WTC11 (cell line): ENCODE measurements at regions not wholly inside any gene's neighbourhood (a gene's known extent, or its start where the extent isn't known, plus 50 kb on each side); places are given as distances from the start of the nearest gene placed in this dataset.

Source experiments
- ATAC-seq: fragments of 200-7000 bp; cut with Tn5 transposase; 2 replicates; pipeline ENCODE4 v1.10.0; 2021; ENCODE audit warnings: mild to moderate bottlenecking, moderate library complexity
- CTCF ChIA-PET: fragments of 300-600 bp; sonication (Branson Sonifier 250); formaldehyde crosslinking; loops from one replicate; lab custom pipeline; 2021; ENCODE audit warnings: antibody characterized with exemption; lab: Charles Lee
- POLR2A ChIA-PET: fragments of 350-600 bp; sonication (Branson Sonifier 250); formaldehyde crosslinking; loops from one replicate; lab custom pipeline; 2021; ENCODE audit warnings: antibody characterized with exemption; lab: Charles Lee
- DNase-seq: peaks from one replicate; pipeline ENCODE4 v3.0.0; 2021; ENCODE audit warnings: low spot score
- H3K27ac Mint-ChIP-seq: 2 replicates; pipeline ENCODE4 v1.8.0; 2021; ENCODE audit warnings: mixed read lengths
- H3K27me3 Mint-ChIP-seq: 2 replicates; pipeline ENCODE4 v1.8.0; 2021; ENCODE audit warnings: low read depth, mild to moderate bottlenecking, moderate library complexity, mixed read lengths
- H3K36me3 Mint-ChIP-seq: 2 replicates; pipeline ENCODE4 v1.8.0; 2021; ENCODE audit warnings: mixed read lengths
- H3K4me1 Mint-ChIP-seq: 2 replicates; pipeline ENCODE4 v1.8.0; 2022; ENCODE audit warnings: mixed read lengths
- H3K4me3 Mint-ChIP-seq: 2 replicates; pipeline ENCODE4 v1.8.0; 2021; ENCODE audit warnings: mild to moderate bottlenecking, moderate library complexity, mixed read lengths
- H3K9me3 Mint-ChIP-seq: 2 replicates; pipeline ENCODE4 v1.8.0; 2021; ENCODE audit warnings: mixed read lengths
- CDX4 ChIP-seq: fragments of 250-450 bp; sonication (Bioruptor Pico); IDR thresholded peaks from 2 replicates; pipeline ENCODE4 v1.9.0; 2021; ENCODE audit warnings: moderate library complexity, mild to moderate bottlenecking, inconsistent platforms, borderline replicate concordance
- CREM ChIP-seq: sonication (generic); formaldehyde crosslinking; IDR thresholded peaks from 2 replicates; pipeline ENCODE4 v1.8.1; 2022; ENCODE audit warnings: mild to moderate bottlenecking, missing genetic modification reagents, moderate library complexity
- EMX1 ChIP-seq: fragments of 250-450 bp; sonication (Bioruptor Pico); IDR thresholded peaks from 2 replicates; pipeline ENCODE4 v1.8.0; 2021; ENCODE audit warnings: mild to moderate bottlenecking
- ESRRA ChIP-seq: sonication (generic); formaldehyde crosslinking; IDR thresholded peaks from 2 replicates; pipeline ENCODE4 v1.8.1; 2022; ENCODE audit warnings: mild to moderate bottlenecking, missing genetic modification reagents, borderline replicate concordance
- ETV6 ChIP-seq: sonication (generic); formaldehyde crosslinking; IDR thresholded peaks from 2 replicates; pipeline ENCODE4 v1.8.1; 2022; ENCODE audit warnings: mild to moderate bottlenecking, missing genetic modification reagents
- HMGXB4 ChIP-seq: sonication (generic); formaldehyde crosslinking; IDR thresholded peaks from 2 replicates; pipeline ENCODE4 v1.8.1; 2023; ENCODE audit warnings: mild to moderate bottlenecking, moderate library complexity, missing genetic modification reagents
- MAX ChIP-seq: sonication (generic); formaldehyde crosslinking; IDR thresholded peaks from 2 replicates; pipeline ENCODE4 v1.8.0; 2022; ENCODE audit warnings: mild to moderate bottlenecking, missing genetic modification reagents
- MYBL2 ChIP-seq: sonication (generic); formaldehyde crosslinking; IDR thresholded peaks from 2 replicates; pipeline ENCODE4 v1.8.1; 2023; ENCODE audit warnings: mild to moderate bottlenecking, moderate library complexity, missing genetic modification reagents
- NFYB ChIP-seq: sonication (generic); formaldehyde crosslinking; conservative IDR thresholded peaks from 2 replicates; pipeline ENCODE4 v1.8.0; 2022; ENCODE audit warnings: low read depth, missing genetic modification reagents
- NR3C1 ChIP-seq: sonication (generic); formaldehyde crosslinking; conservative IDR thresholded peaks from 2 replicates; pipeline ENCODE4 v1.8.1; 2023; ENCODE audit warnings: low read depth, mild to moderate bottlenecking, missing genetic modification reagents
- ZBTB21 ChIP-seq: sonication (generic); formaldehyde crosslinking; IDR thresholded peaks from 2 replicates; pipeline ENCODE4 v1.8.1; 2023; ENCODE audit warnings: mild to moderate bottlenecking, missing genetic modification reagents, borderline replicate concordance
- ZNF138 ChIP-seq: sonication (generic); formaldehyde crosslinking; conservative IDR thresholded peaks from 2 replicates; pipeline ENCODE4 v1.8.1; 2022; ENCODE audit warnings: mild to moderate bottlenecking, moderate library complexity, missing genetic modification reagents
- ZNF263 ChIP-seq: sonication (generic); formaldehyde crosslinking; IDR thresholded peaks from 2 replicates; pipeline ENCODE4 v1.8.1; 2022; ENCODE audit warnings: low read depth, mild to moderate bottlenecking, moderate library complexity, missing genetic modification reagents
- ZNF317 ChIP-seq: sonication (generic); formaldehyde crosslinking; IDR thresholded peaks from 2 replicates; pipeline ENCODE4 v1.8.1; 2023; ENCODE audit warnings: low read depth, mild to moderate bottlenecking, moderate library complexity, missing genetic modification reagents, borderline replicate concordance
- ZNF416 ChIP-seq: fragments of 250-450 bp; sonication (Bioruptor Pico); IDR thresholded peaks from 2 replicates; pipeline ENCODE4 v1.9.0; 2021; ENCODE audit warnings: mild to moderate bottlenecking, inconsistent platforms
- TF ChIP-seq, protein P1 (sequence below): sonication (generic); formaldehyde crosslinking; IDR thresholded peaks from 2 replicates; pipeline ENCODE4 v1.8.1; 2022; ENCODE audit warnings: low read depth, mild to moderate bottlenecking, moderate library complexity, missing genetic modification reagents, borderline replicate concordance
- TF ChIP-seq, protein P2 (sequence below): sonication (generic); formaldehyde crosslinking; IDR thresholded peaks from 2 replicates; pipeline ENCODE4 v1.8.1; 2023; ENCODE audit warnings: mild to moderate bottlenecking, missing genetic modification reagents, moderate library complexity
- TF ChIP-seq, protein P3 (sequence below): sonication (generic); formaldehyde crosslinking; conservative IDR thresholded peaks from 2 replicates; pipeline ENCODE4 v1.8.1; 2022; ENCODE audit warnings: mild to moderate bottlenecking, missing genetic modification reagents

DNA sequence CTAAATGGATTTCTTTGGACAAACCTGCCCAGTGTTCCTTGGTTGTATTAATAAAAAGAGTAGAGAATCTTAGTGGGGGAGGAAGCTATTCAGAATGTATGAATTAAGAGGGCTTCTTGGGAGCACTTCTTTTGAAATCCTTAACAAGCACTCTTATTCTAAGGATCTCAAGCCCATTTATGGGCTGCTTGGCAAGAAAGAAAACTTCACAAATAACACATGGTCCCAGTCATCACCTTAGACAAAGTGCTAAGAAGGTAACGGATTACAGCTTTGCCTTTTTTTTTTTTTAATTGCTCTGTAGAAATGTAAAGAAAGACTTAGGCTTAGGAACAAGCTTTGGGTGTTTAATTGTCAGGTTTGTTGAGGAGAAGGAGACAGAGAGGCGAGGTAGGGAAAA lies 76.6 kb upstream of the IPO9 start:
- H3K4me1 Mint-ChIP-seq = peaks cover 71% of the 10 kb centered on the region
- H3K4me3 Mint-ChIP-seq = no peak overlapping the region
- TF ChIP-seq CREM (CRISPR knock-in tag) = no peak
- TF ChIP-seq ZNF263 (CRISPR knock-in tag) = no peak
- no peak for TF ChIP-seq CDX4
- TF ChIP-seq, protein P1, sequence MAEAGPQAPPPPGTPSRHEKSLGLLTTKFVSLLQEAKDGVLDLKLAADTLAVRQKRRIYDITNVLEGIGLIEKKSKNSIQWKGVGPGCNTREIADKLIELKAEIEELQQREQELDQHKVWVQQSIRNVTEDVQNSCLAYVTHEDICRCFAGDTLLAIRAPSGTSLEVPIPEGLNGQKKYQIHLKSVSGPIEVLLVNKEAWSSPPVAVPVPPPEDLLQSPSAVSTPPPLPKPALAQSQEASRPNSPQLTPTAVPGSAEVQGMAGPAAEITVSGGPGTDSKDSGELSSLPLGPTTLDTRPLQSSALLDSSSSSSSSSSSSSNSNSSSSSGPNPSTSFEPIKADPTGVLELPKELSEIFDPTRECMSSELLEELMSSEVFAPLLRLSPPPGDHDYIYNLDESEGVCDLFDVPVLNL (CRISPR knock-in tag) = no peak
- TF ChIP-seq MAX (CRISPR knock-in tag) = no peak
- TF ChIP-seq NR3C1 (CRISPR knock-in tag) = no peak
- TF ChIP-seq, protein P2, sequence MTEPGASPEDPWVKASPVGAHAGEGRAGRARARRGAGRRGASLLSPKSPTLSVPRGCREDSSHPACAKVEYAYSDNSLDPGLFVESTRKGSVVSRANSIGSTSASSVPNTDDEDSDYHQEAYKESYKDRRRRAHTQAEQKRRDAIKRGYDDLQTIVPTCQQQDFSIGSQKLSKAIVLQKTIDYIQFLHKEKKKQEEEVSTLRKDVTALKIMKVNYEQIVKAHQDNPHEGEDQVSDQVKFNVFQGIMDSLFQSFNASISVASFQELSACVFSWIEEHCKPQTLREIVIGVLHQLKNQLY (CRISPR knock-in tag) = no peak
- TF ChIP-seq, protein P3, sequence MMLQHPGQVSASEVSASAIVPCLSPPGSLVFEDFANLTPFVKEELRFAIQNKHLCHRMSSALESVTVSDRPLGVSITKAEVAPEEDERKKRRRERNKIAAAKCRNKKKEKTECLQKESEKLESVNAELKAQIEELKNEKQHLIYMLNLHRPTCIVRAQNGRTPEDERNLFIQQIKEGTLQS = no peak
- TF ChIP-seq ZNF416 (CRISPR knock-in tag) = no peak
- TF ChIP-seq EMX1 = no peak
- no peak for TF ChIP-seq ZNF317 (CRISPR knock-in tag)
- ATAC-seq (no peak), DNase-seq (no peak)
- CTCF ChIA-PET = interaction anchor here (0.9 to 2.9 kb wide), 3 partner anchors 41 to 230 kb away, joined by 3 to 22 read pairs (median 4); partner anchors contain the start of gene RNPEP
- POLR2A ChIA-PET = no interaction called here
- no peaks in the 10 kb centered on the region for H3K9me3 Mint-ChIP-seq
- no peaks in the 10 kb centered on the region for H3K36me3 Mint-ChIP-seq
- H3K27ac Mint-ChIP-seq = peak overlapping the region; percentile 38
- H3K27me3 Mint-ChIP-seq = no peaks in the 10 kb centered on the region

DNA sequence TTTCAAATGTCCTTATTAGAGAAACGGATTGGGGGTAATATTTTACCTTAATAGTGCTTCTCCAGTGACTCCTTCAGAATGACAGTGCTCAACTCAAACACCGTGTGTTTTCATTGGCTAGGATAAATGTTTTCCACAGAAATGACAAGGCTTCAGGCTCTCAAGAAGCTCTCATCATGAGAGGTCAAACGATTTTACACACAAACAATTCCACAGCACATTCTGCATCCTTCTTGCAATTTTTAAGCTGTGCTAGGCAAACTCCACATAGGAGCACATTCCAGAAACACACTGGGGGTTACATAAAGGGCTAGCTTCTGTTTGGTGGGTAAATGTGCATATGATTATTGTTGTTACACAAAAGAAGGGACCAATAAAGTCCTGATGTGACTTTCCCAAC lies 75.5 kb upstream of the IPO9 start:
- TF ChIP-seq NFYB (CRISPR knock-in tag) = no peak
- TF ChIP-seq ZBTB21 (CRISPR knock-in tag) = no peak
- no peak for TF ChIP-seq ETV6 (CRISPR knock-in tag)
- no peak for TF ChIP-seq ESRRA (CRISPR knock-in tag)
- no peak for TF ChIP-seq HMGXB4 (CRISPR knock-in tag)
- TF ChIP-seq ZNF138 (CRISPR knock-in tag) = no peak
- no peak overlapping the region for H3K4me3 Mint-ChIP-seq
- DNase-seq = no peak
- H3K4me1 Mint-ChIP-seq = peaks cover 59% of the 10 kb centered on the region
- H3K9me3 Mint-ChIP-seq = no peaks in the 10 kb centered on the region
- H3K36me3 Mint-ChIP-seq = no peaks in the 10 kb centered on the region
- ChIA-PET CTCF (interaction anchor here (1.0 to 2.9 kb wide), 2 partner anchors 40 to 240 kb away, joined by 3 to 22 read pairs; no protein-coding TSS in a partner anchor), POLR2A (no interaction called here)
- peak overlapping the region; percentile 8; the same call in 1 of the 2 replicates for H3K27ac Mint-ChIP-seq
- ATAC-seq = no peak
- H3K27me3 Mint-ChIP-seq = no peaks in the 10 kb centered on the region

DNA sequence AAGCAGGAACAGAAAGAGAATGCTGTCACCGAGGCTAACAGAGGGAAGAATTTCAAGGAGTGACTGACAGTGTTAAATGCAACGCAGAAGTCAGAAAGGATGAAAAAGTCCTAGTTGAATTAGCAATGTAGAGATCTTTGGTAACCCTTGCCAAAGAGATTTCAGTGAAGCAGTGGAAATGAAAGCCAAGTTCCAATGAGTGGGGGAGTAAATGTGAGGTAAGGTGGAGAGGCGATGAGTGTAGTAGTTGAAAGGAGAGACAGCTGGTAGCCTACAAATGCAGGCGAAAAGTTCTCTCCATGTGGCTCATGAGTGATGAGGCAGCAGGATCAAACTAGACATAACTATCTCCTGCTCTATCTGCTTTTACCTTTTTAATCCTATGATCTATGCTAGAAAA lies 74.6 kb upstream of the IPO9 start:
- ATAC-seq (no peak), DNase-seq (no peak)
- Mint-ChIP-seq H3K36me3 (no peaks in the 10 kb centered on the region), H3K4me1 (peaks cover 54% of the 10 kb centered on the region), H3K4me3 (no peak overlapping the region), H3K27ac (no peak overlapping the region), H3K27me3 (no peaks in the 10 kb centered on the region), H3K9me3 (no peaks in the 10 kb centered on the region)
- ChIA-PET CTCF (interaction anchor here (1.0 to 2.9 kb wide), 3 partner anchors 39 to 241 kb away, joined by 3 to 22 read pairs (median 4); no protein-coding TSS in a partner anchor), POLR2A (no interaction called here)
- TF ChIP-seq MYBL2 (CRISPR knock-in tag) = no peak
- TF ChIP-seq, protein P3 = no peak
